Spleen (tissue), 11 donors: ENCODE measurements at regions not wholly inside any gene's neighbourhood (a gene's known extent, or its start where the extent isn't known, plus 50 kb on each side); places are given as distances from the start of the nearest gene placed in this dataset.

Source experiments
- DNase-seq: peaks from one replicate; pipeline ENCODE4 v3.0.0-alpha.2; 2020
- H3K27ac ChIP-seq, 8 donors: fragments of 200-600 bp; sonication (generic) in 7 of 8; 1 replicate in 4 of 8; 2 replicates in 4 of 8; pipeline versions ENCODE4 v1.5.0 to v1.8.0; 2016 to 2021; ENCODE audit warnings: inconsistent platforms in 4 of 8, mild to moderate bottlenecking in 4 of 8, moderate library complexity in 1 of 8
- H3K27me3 ChIP-seq, 7 donors: fragments of 200-600 bp; sonication (generic) in 6 of 7; replicated peaks in 1 of 7; 1 replicate in 4 of 7; 2 replicates in 3 of 7; pipeline versions ENCODE4 v1.5.0 to v1.8.0; 2016 to 2021; ENCODE audit warnings: inconsistent platforms in 3 of 7, mild to moderate bottlenecking in 1 of 7
- H3K36me3 ChIP-seq, 6 donors: fragments of 200-600 bp; sonication (generic) in 5 of 6; 1 replicate in 4 of 6; 2 replicates in 2 of 6; pipeline versions ENCODE4 v1.5.0 to v1.8.0; 2016 to 2021; ENCODE audit warnings: inconsistent platforms in 2 of 6
- H3K4me1 ChIP-seq, 6 donors: fragments of 200-600 bp; sonication (generic) in 5 of 6; 1 replicate in 3 of 6; 2 replicates in 3 of 6; pipeline versions ENCODE4 v1.5.0 to v1.8.0; 2016 to 2021; ENCODE audit warnings: inconsistent platforms in 3 of 6
- H3K4me3 ChIP-seq, 8 donors: fragments of 200-600 bp; sonication (generic) in 7 of 8; 1 replicate in 4 of 8; 2 replicates in 4 of 8; pipeline versions ENCODE4 v1.5.0 to v1.8.0; 2016 to 2021; ENCODE audit warnings: inconsistent platforms in 4 of 8, mild to moderate bottlenecking in 4 of 8, moderate library complexity in 2 of 8
- H3K9me3 ChIP-seq, 8 donors: fragments of 200-600 bp; sonication (generic) in 7 of 8; 1 replicate in 4 of 8; 2 replicates in 4 of 8; pipeline versions ENCODE4 v1.5.0 to v1.8.0; 2016 to 2021; ENCODE audit warnings: inconsistent platforms in 4 of 8
- CTCF ChIP-seq, 11 experiments: fragments of 200-600 bp in 7 of 11; fragments of 450-650 bp in 4 of 11; sonication (generic) in 4 of 11; IDR thresholded peaks in 8 of 11; conservative IDR thresholded peaks in 3 of 11; 1 replicate in 7 of 11; 2 replicates in 4 of 11; pipeline versions ENCODE4 v1.4.0 to v1.8.0; 2016 to 2021; ENCODE audit warnings: antibody characterized with exemption in 11 of 11, inconsistent platforms in 4 of 11, mild to moderate bottlenecking in 1 of 11
- POLR2A ChIP-seq, 3 donors: fragments of 450-650 bp; IDR thresholded peaks; one replicate each; pipeline ENCODE4 v1.5.1; 2017; ENCODE audit warnings: antibody characterized with exemption in 3 of 3, mild to moderate bottlenecking in 1 of 3
- POLR2AphosphoS5 ChIP-seq, 3 donors: sonication (generic); formaldehyde crosslinking; IDR thresholded peaks; one replicate each; pipeline ENCODE4 v1.5.1; 2017; ENCODE audit warnings: antibody characterized with exemption in 3 of 3
- WGBS, 5 donors: extraction: QIAGEN DNeasy Blood & Tissue Kit in 3 of 5; methylation state at CpG; one replicate each; pipeline versions ENCODE4 v1.1.5 to v1.1.7; 2013 to 2018; 5-methylcytosine and 5-hydroxymethylcytosine counted together
- intact Hi-C: fragments of 100-400 bp; cut with DNase I; formaldehyde crosslinking; loops from one replicate; pipeline ENCODE4 v1.15.0; 2023; ENCODE audit warnings: low total_unique reads
- donor health status: healthy with polysubstance abuse.
- donor health status: DM: no; HTN: no; CAD: no; lungs with moderate emphysema.
- donor health status: DM: no; HTN: no; CAD: no.
- donor health status: Bipolar disorder and iron deficiency.
- donor health status: healthy.
- donor health status: DM: no; HTN: no; CAD: no.
- donor health status: DM: yes; HTN: yes; CAD: no.

- TF ChIP-seq POLR2AphosphoS5 (IDR thresholded peaks at IDR 0.05) (no peak), CTCF (IDR thresholded peaks at IDR 0.05 in 8 of 11, conservative IDR thresholded peaks at IDR 0.05 in 3 of 11) (no peak), POLR2A (IDR thresholded peaks at IDR 0.05) (no peak)
- Histone ChIP-seq H3K27ac (no peak overlapping the region), H3K4me1 (no peaks in the 10 kb centered on the region), H3K4me3 (no peak overlapping the region), H3K36me3 (no peaks in the 10 kb centered on the region), H3K27me3 (no peaks in the 10 kb centered on the region), H3K9me3 (peaks cover 0 to 14% (median 6%) of the 10 kb centered on the region in 8 donors)
- WGBS, 5 donors = 42 to 63% (median 54%) methylated on average over 3 of the region's 3 CpGs
- DNase-seq = no peak
- intact Hi-C loops = no loop called here
Observed at GRCh38 chr17:52546493-52546892, 388.0 kb upstream of the CA10 start.

GRCh38 chr17:52537421-52537820 is 378.9 kb upstream of the CA10 start:
- 64 to 80% (median 77%) methylated on average over 1 of the region's 1 CpG for WGBS, 5 donors
- H3K27me3 ChIP-seq = no peaks in the 10 kb centered on the region
- no peaks in the 10 kb centered on the region for H3K36me3 ChIP-seq
- DNase-seq = no peak
- no peak overlapping the region for H3K27ac ChIP-seq
- no peak for TF ChIP-seq POLR2AphosphoS5 (IDR thresholded peaks at IDR 0.05)
- TF ChIP-seq POLR2A (IDR thresholded peaks at IDR 0.05) = no peak
- TF ChIP-seq CTCF (IDR thresholded peaks at IDR 0.05 in 8 of 11, conservative IDR thresholded peaks at IDR 0.05 in 3 of 11) = no peak
- no peak overlapping the region for H3K4me3 ChIP-seq
- H3K9me3 ChIP-seq = no peaks in the 10 kb centered on the region
- intact Hi-C loops = no loop called here
- no peaks in the 10 kb centered on the region for H3K4me1 ChIP-seq

GRCh38 chr17:52536489-52536888 is 378.0 kb upstream of the CA10 start:
- no peak overlapping the region for H3K27ac ChIP-seq
- no peak for TF ChIP-seq POLR2AphosphoS5 (IDR thresholded peaks at IDR 0.05)
- no peak for TF ChIP-seq POLR2A (IDR thresholded peaks at IDR 0.05)
- no peak for TF ChIP-seq CTCF (IDR thresholded peaks at IDR 0.05 in 8 of 11, conservative IDR thresholded peaks at IDR 0.05 in 3 of 11)
- DNase-seq = no peak
- intact Hi-C loops = no loop called here
- H3K4me1 ChIP-seq = no peaks in the 10 kb centered on the region
- H3K36me3 ChIP-seq = no peaks in the 10 kb centered on the region
- no peaks in the 10 kb centered on the region for H3K27me3 ChIP-seq
- H3K4me3 ChIP-seq = no peak overlapping the region
- 66 to 93% (median 81%) methylated on average over 3 to 4 of the region's 4 CpGs for WGBS, 5 donors
- H3K9me3 ChIP-seq = no peaks in the 10 kb centered on the region

GRCh38 chr17:52532373-52532772 is 373.9 kb upstream of the CA10 start:
- no peak for TF ChIP-seq POLR2AphosphoS5 (IDR thresholded peaks at IDR 0.05)
- TF ChIP-seq CTCF (IDR thresholded peaks at IDR 0.05 in 8 of 11, conservative IDR thresholded peaks at IDR 0.05 in 3 of 11) = no peak
- TF ChIP-seq POLR2A (IDR thresholded peaks at IDR 0.05) = no peak
- Histone ChIP-seq H3K4me1 (no peaks in the 10 kb centered on the region), H3K27me3 (no peaks in the 10 kb centered on the region), H3K9me3 (peaks cover 0 to 3% (median 0%) of the 10 kb centered on the region in 8 donors), H3K27ac (no peak overlapping the region), H3K36me3 (no peaks in the 10 kb centered on the region), H3K4me3 (no peak overlapping the region)
- 67 to 75% (median 69%) methylated on average over 4 of the region's 4 CpGs for WGBS, 5 donors
- no peak for DNase-seq
- intact Hi-C loops = no loop called here
